MM.1S (cell line): ENCODE measurements at regions not wholly inside any gene's neighbourhood (a gene's known extent, or its start where the extent isn't known, plus 50 kb on each side); places are given as distances from the start of the nearest gene placed in this dataset.

Experiments
- DNase-seq: peaks from one replicate; pipeline ENCODE4 v3.0.0-alpha.2; 2015
- H2AFZ ChIP-seq: fragments of 300-600 bp; sonication (generic); 2 replicates; pipeline ENCODE4 v1.6.0; 2016; ENCODE audit warnings: antibody characterized with exemption, low read length
- H3F3A ChIP-seq: fragments of 300-600 bp; sonication (generic); 2 replicates; pipeline ENCODE4 v1.6.1; 2016; ENCODE audit warnings: mild to moderate bottlenecking, antibody characterized with exemption, low read length, moderate library complexity, mixed read lengths; ENCODE audit not compliant: insufficient read depth
- H3K27ac ChIP-seq: fragments of 300-600 bp; sonication (generic); 2 replicates; pipeline ENCODE4 v1.5.1; 2016; ENCODE audit warnings: mild to moderate bottlenecking, low read length
- H3K27me3 ChIP-seq: fragments of 300-600 bp; sonication (generic); replicated peaks from 2 replicates; pipeline ENCODE4 v1.6.0; 2016; ENCODE audit warnings: low read length; ENCODE audit not compliant: insufficient read depth
- H3K36me3 ChIP-seq: fragments of 300-600 bp; sonication (generic); replicated peaks from 2 replicates; pipeline ENCODE4 v1.6.1; 2016; ENCODE audit warnings: mild to moderate bottlenecking, low read length, mixed read lengths; ENCODE audit not compliant: insufficient read depth
- H3K4me1 ChIP-seq: fragments of 300-600 bp; sonication (generic); 2 replicates; pipeline ENCODE4 v1.6.1; 2016; ENCODE audit warnings: low read length, mixed read lengths
- H3K4me2 ChIP-seq: fragments of 300-600 bp; sonication (generic); 2 replicates; pipeline ENCODE4 v1.6.0; 2016; ENCODE audit warnings: low read depth, low read length
- H3K4me3 ChIP-seq: fragments of 300-600 bp; sonication (generic); 2 replicates; pipeline ENCODE4 v1.5.1; 2016; ENCODE audit warnings: low read length, mixed read lengths
- H3K79me2 ChIP-seq: fragments of 300-600 bp; sonication (generic); 2 replicates; pipeline ENCODE4 v1.6.1; 2016; ENCODE audit warnings: mixed run types, low read length, mixed read lengths
- H3K9ac ChIP-seq: fragments of 300-600 bp; sonication (generic); 2 replicates; pipeline ENCODE4 v1.6.1; 2016; ENCODE audit warnings: low read length, mixed read lengths
- H3K9me2 ChIP-seq: fragments of 300-600 bp; sonication (generic); replicated peaks from 2 replicates; pipeline ENCODE4 v1.6.1; 2016; ENCODE audit warnings: mild to moderate bottlenecking, low read length, mixed read lengths; ENCODE audit not compliant: insufficient read depth
- H3K9me3 ChIP-seq: fragments of 300-600 bp; sonication (generic); replicated peaks from 2 replicates; pipeline ENCODE4 v1.6.1; 2016; ENCODE audit warnings: mild to moderate bottlenecking, low read length, mixed read lengths; ENCODE audit not compliant: insufficient read depth
- H4K20me1 ChIP-seq: fragments of 300-600 bp; sonication (generic); 2 replicates; pipeline ENCODE4 v1.6.1; 2016; ENCODE audit warnings: mild to moderate bottlenecking, low read length, moderate library complexity, mixed read lengths; ENCODE audit not compliant: insufficient read depth
- CTCF ChIP-seq: fragments of 300-600 bp; sonication (generic); IDR thresholded peaks from 2 replicates; pipeline ENCODE4 v1.5.1; 2016; ENCODE audit warnings: antibody characterized with exemption, low read length, mixed read lengths
- EZH2 ChIP-seq: fragments of 300-600 bp; sonication (generic); optimal IDR thresholded peaks from 2 replicates; pipeline ENCODE3; 2017; ENCODE audit warnings: low read depth, mild to moderate bottlenecking, antibody characterized with exemption, low read length, mixed read lengths
- EZH2phosphoT487 ChIP-seq: fragments of 300-600 bp; sonication (generic); IDR thresholded peaks from 2 replicates; pipeline ENCODE4 v1.6.1; 2018; ENCODE audit warnings: antibody characterized with exemption, low read length

DNA sequence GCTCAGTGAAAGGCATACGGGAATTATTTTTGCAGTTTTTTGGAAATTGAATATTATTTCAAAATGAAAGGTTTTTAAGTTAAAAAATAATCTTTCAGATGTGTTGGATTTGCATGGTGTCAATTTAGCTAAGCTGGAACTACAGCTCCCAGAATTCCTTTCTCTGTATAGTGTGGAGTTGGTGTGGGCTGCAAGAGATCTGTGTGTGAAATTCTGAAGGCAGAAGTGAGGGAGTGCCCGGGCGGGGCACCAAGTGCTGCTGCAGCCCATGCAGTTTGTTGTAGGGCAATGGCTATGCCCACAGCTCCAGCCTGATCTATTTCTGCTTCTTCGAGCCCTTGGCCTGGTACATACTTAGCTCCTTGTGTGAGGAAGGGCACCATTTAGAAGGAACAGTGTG, 60.5 kb upstream of the CSF1 start:
- no peak overlapping the region for H3K4me2 ChIP-seq
- H3K4me1 ChIP-seq = no peaks in the 10 kb centered on the region
- H3F3A ChIP-seq = no peaks in the 10 kb centered on the region
- no peak for DNase-seq
- H3K79me2 ChIP-seq = no peaks in the 10 kb centered on the region
- TF ChIP-seq EZH2phosphoT487 (no peak), EZH2 (no peak), CTCF (no peak)
- no peak overlapping the region for H3K9ac ChIP-seq
- H4K20me1 ChIP-seq = no peaks in the 10 kb centered on the region
- H3K9me3 ChIP-seq = no peaks in the 10 kb centered on the region
- no peaks in the 10 kb centered on the region for H3K36me3 ChIP-seq
- no peak overlapping the region for H2AFZ ChIP-seq
- no peak overlapping the region for H3K27ac ChIP-seq
- no peaks in the 10 kb centered on the region for H3K9me2 ChIP-seq
- H3K4me3 ChIP-seq = no peak overlapping the region
- no peaks in the 10 kb centered on the region for H3K27me3 ChIP-seq

DNA sequence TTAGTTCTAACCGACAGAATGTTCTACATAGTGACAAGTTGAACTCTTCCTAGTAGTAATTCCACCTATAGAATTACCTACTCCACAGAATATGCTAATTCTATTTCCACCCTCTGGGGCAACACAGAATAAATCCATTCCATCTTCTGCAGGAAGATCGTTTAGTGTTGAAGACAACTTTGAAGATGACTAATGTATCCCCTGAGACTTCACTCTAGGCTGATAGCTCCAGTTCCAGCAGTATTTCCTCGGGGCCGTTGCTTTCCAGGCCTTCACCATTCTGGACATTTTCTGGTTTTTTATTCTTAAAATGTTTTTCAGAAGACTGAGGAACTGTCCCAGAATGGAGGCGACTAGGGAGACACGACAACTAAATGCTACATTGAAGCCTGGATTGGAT, 61.0 kb upstream of the CSF1 start:
- Histone ChIP-seq H3K4me2 (no peak overlapping the region), H3K4me1 (no peaks in the 10 kb centered on the region), H3K27me3 (no peaks in the 10 kb centered on the region), H3K79me2 (no peaks in the 10 kb centered on the region), H3K27ac (no peak overlapping the region), H3K36me3 (no peaks in the 10 kb centered on the region), H3K4me3 (no peak overlapping the region), H3K9me3 (no peaks in the 10 kb centered on the region), H3K9ac (no peak overlapping the region), H2AFZ (no peak overlapping the region), H3F3A (no peaks in the 10 kb centered on the region), H3K9me2 (no peaks in the 10 kb centered on the region), H4K20me1 (no peaks in the 10 kb centered on the region)
- no peak for DNase-seq
- TF ChIP-seq EZH2 = no peak
- TF ChIP-seq CTCF = no peak
- no peak for TF ChIP-seq EZH2phosphoT487

- no peak for TF ChIP-seq EZH2phosphoT487
- TF ChIP-seq EZH2 = no peak
- no peak for TF ChIP-seq CTCF
- H3K79me2 ChIP-seq = no peaks in the 10 kb centered on the region
- no peak overlapping the region for H3K9ac ChIP-seq
- DNase-seq = no peak
- no peak overlapping the region for H3K4me3 ChIP-seq
- H3K27me3 ChIP-seq = no peaks in the 10 kb centered on the region
- H3F3A ChIP-seq = no peaks in the 10 kb centered on the region
- H3K4me2 ChIP-seq = no peak overlapping the region
- no peaks in the 10 kb centered on the region for H3K9me3 ChIP-seq
- H3K9me2 ChIP-seq = no peaks in the 10 kb centered on the region
- no peak overlapping the region for H3K27ac ChIP-seq
- no peak overlapping the region for H2AFZ ChIP-seq
- no peaks in the 10 kb centered on the region for H4K20me1 ChIP-seq
- no peaks in the 10 kb centered on the region for H3K36me3 ChIP-seq
- no peaks in the 10 kb centered on the region for H3K4me1 ChIP-seq
These were observed 63.4 kb upstream of the CSF1 start for GRCh38 chr1:109847251-109847650.
